SK-N-SH (cell line): ENCODE measurements at regions not wholly inside any gene's neighbourhood (a gene's known extent, or its start where the extent isn't known, plus 50 kb on each side); places are given as distances from the start of the nearest gene placed in this dataset.

Experiments
- CTCF ChIP-seq: fragments of 200-600 bp; sonication (generic); IDR thresholded peaks from 2 replicates; pipeline ENCODE4 v1.6.1; 2017; ENCODE audit warnings: antibody characterized with exemption, mild to moderate bottlenecking, moderate library complexity
- EP300 ChIP-seq, 2 experiments: IDR thresholded peaks; 2 replicates each; pipeline versions ENCODE4 v1.4.0 to v1.6.1; 2012; ENCODE audit warnings: borderline replicate concordance in 1 of 2, low read depth in 1 of 2, low read length in 1 of 2
- FOXJ3 ChIP-seq: sonication (generic); formaldehyde crosslinking; IDR thresholded peaks from 2 replicates; pipeline ENCODE4 v1.5.1; 2020; ENCODE audit warnings: mild to moderate bottlenecking, missing genetic modification reagents
- FOXM1 ChIP-seq: IDR thresholded peaks from 2 replicates; pipeline ENCODE4 v1.4.0; 2012; ENCODE audit warnings: low read depth, mild to moderate bottlenecking
- MAX ChIP-seq: IDR thresholded peaks from 2 replicates; pipeline ENCODE4 v1.4.0; 2012; ENCODE audit warnings: low read depth

- TF ChIP-seq FOXM1 (no peak), CTCF (no peak), FOXJ3 (no peak), MAX (no peak), EP300 (IDR thresholded peaks at IDR 0.05; ENCODE audit: borderline replicate concordance in 1 of 2, low read depth in 1 of 2, low read length in 1 of 2) (no peak)
Measured at GRCh38 chr7:108659261-108659660, 89.6 kb downstream of the DNAJB9 start.
